HG03565 (cell line): ENCODE measurements at regions not wholly inside any gene's neighbourhood (a gene's known extent, or its start where the extent isn't known, plus 50 kb on each side); places are given as distances from the start of the nearest gene placed in this dataset.
"Not testable (repeated sequence)": the region's sequence is repeated elsewhere in the genome, so short reads cannot be mapped to it uniquely, and the experiment has no call there.

Experiments
- ATAC-seq: cut with Tn5 transposase; IDR thresholded peaks from one replicate; pipeline ENCODE4 v1.9.1; 2021; ENCODE audit warnings: mild to moderate bottlenecking, moderate library complexity; ENCODE audit not compliant: unreplicated experiment

DNA sequence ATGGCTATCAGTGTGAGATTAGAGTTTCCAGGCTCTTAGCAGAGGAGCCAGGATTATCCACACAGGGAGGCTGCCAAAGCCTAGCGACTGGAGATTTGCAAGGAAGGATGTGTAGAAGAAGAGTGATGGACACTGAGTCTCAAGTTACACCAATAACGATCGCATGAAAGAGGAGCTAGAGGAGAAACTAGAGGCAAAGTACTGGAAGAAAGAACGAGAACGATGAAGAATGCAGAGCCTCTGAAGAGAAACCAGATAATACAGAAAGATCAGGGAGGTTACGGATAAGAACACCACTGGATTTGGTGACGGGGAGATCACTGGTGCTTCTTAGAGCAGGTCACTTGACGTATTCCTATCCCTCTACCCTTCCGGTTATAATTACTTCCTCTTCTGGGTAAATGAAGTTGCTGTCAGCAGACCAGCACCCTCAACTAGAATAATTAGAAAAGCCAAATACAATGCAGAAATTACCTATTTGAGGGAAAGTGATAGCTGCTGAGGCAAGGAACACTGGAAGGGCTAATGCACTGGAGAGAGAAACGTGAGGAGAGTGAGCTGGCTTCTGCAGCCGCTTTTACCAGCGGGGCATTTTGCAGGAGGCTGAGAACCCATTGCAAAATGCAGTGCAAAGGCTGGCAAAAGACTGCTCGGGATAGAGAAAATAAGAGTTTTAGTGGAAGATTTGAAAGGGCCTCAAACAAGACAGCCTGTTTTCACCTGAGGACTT, 93.1 kb upstream of the HIF1A start:
- no peak for ATAC-seq

DNA sequence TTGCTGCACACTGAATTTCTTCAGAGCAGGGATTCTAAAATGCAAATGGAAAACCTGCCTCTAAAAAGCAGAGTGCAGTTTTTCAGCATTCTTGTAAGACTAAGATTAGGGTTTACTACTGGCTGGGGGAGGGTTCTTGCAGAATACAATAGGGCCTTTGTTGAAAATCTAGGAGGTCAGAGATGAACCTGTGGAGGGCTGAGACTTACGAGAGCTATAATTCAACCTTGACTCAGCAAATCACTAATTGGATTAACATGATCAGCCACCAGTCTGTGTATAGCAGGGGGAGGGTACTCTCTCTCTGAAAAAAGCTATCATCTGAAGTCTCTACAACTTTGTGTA, 92.6 kb upstream of the HIF1A start:
- no peak for ATAC-seq

DNA sequence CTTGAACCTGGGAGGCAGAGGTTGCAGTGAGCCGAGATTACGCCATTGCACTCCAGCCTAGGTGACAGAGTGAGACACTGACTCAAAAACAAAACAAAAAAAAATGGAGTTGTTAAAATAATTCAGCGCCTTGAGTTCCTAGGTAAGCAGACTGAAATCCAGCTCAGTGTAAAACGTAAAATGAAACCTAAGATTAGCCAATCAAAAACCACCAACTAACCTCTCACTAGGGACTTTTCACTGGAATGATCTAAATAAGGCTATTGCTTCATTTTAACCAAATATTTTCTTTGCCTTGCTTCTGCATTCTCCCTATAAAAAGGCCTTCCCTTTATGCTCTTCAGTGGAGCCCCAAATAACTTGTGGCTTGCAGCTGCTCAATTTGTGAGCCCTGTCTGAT, 91.6 kb upstream of the HIF1A start:
- ATAC-seq, result no peak

DNA sequence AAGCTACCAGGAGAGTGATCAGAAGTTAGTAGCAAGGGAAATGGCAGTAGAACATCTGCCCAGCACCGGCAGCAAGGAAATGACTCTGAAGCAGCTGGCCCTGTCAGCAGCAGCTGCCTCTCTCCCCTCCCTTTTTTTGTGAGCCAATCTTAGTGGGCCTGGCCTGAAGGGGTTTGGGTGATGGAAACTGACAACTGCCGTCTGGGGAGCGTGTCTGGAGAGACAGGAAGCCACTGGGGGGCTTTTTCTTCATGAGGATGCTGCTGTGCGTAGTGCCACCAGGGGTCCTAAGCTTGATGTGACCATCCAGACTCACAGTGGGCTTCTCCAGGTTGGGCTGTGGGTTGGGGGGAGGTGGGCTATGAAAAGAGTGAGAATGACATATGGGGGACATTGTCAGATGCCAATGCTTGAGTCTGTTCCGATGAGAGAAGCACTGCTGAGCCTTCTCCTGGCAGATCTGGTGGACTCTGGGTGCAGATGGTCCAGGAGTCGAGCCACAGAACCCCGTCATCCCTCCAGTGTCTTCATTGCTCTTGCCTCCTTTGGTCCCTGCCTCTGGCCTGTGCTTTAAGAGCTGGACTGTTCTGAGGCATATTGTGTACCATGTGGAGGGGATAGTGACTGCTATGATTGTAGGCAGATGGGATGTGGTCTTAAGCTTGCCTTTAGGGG, 87.6 kb upstream of the HIF1A start:
- no peak for ATAC-seq

DNA sequence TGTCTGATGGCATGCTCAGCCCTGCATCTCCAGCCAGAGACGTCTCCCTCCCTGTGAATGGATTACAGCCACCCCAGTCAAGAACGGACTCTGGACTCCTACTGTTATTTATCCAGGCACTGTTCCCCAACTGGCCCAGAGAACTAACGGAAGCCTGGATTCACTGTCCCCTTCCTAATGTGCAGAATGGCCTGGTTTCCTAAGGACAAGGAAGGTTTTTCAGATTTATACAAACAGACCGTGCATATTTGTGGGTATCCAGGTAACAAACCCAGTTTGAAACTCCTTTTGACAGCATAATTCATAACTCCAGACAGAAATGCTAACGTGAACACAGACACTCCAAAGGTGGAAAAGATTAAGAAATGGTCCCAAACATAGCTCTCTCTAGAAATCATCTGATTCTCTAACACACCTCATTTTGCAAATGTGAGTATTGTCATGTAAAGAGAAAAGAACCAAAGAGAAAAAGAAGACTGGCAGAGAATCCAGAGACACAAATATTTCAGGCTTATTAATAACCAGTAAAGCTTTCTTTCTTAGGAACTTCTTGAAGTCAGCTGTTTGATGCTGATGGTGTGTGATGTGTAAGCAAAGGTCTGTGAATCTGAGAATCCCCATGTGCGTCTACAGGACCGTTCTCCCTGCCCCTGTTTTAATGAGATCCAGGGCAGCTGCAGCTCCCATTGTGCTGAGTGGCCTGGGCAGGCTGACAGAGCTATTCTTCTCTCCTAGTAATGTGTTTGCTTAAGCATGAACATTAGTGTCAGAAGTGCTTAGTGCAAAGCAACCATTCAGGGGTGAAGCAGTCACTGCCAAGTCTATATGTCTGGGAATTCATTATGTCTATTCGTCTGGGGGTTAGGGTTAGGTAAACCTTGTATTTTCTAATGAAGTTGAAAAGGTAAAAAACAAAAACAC, 86.8 kb upstream of the HIF1A start:
- ATAC-seq, result no peak

DNA sequence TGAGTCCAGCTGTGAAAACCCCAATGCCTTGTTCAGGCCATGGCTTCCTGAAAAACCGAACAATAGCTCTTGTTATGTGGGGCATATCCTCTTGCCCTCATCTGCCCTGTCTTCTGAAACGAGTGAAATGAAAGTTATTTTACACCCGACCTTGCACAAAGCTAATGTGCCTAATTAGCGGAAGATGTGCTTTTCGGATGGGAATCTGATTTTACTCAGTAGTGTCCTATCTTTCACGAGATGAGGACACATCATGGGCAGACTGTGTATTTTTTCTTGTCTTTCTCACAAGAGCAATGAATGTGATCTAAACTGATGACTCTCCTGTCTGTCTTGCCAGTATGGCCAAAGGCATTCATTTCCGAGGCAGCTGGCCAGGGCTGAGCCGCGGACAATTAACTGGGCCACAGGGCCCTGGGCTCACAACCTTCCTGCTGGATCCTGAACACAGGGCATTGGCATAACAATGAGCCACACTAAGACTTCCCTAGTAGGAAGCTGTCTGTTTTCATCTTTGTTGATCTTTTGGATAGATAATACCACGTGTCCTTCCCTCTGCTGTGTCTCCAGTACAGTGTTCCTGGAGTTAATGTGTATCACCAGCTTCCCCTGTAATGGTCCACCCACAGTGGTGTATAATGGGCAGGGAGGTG, 86.0 kb upstream of the HIF1A start:
- ATAC-seq, result no peak

DNA sequence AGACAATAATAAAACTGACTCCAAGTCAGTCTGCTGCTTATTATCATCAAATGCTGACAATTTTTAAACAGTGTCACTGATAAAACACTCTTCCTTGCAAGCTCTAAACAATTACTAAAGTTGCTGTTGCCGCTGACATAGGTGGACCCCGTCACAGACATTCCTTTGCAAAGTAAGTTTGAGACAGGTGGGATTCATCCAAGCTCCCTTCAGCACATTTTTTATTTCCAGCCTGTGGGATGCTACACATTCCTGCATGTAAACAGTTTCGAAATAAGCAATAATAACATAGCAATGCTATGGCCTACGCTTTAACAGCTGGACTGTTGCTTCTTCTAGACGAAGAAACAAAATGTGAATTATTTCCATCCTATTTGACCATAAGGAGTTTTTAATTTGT, 85.4 kb upstream of the HIF1A start:
- no peak for ATAC-seq

DNA sequence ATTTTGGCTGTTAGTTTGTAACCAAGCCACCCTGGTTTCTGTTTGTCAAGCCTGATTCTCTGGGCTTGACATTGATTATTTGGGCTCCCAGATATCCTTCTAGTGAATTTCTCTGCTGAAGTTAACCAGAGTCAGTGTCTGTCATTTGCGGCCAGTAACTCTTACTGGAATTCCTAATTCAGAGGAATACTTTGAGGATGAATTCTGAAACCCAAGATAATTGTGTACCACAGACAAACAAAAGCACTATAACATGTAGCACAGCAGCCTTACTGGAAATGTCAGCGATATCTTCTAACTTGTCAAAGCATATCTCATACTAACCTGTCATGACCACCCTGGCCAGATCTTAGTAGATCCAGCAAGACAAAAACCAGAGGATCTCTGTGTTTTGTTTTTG, 84.4 kb upstream of the HIF1A start:
- no peak for ATAC-seq

DNA sequence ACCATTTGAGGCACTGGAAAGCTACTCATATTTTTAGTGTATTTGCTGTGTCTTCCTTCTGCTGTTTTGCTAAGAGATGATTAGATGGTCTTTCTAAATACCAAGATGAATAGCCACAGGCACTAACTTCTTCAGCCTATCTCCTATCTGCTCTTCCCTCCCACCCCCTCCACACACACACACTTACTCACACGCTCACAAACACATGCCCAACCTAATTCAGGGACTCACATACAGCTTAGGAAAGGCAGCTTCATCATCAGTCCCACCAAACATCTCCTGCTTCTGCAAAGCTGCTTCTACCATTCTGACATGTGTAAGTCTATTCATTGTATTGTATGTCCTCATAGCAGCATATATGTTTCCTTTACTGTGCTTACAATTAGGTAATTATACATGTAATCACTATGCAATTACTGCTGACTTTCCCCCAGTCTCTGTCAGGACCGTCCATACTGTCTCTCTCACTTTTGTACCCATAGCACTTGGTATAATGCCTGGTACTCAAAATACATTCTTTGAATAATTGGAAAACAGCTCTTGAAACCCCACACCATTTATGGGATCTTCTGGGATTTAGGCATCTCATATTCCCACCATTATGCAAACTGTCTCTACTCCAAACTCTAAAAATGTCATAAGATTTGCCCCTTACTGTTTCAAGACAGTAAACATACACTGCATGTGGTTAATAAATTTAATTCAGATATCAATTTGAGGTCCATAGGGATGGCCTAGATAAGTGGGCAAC, 83.3 kb upstream of the HIF1A start:
- ATAC-seq, result no peak

DNA sequence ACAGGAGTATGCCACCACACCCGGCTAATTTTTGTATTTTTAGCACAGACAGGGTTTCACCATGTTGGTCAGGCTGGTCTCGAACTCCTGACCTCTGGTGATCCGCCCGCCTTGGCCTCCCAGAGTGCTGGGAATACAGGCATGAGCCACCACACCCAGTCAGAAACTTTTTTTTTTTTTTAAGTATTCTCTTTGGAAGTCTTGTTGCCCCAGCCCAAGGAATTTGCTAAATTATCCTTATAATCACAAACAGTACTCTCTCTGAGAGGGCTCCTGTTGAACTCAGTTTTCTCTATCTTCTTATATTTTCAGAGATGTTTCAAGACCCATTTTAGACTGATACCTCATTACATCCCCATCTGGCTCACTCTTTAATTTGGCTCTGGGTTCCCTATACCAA, 82.3 kb upstream of the HIF1A start:
- not testable (repeated sequence) for ATAC-seq

DNA sequence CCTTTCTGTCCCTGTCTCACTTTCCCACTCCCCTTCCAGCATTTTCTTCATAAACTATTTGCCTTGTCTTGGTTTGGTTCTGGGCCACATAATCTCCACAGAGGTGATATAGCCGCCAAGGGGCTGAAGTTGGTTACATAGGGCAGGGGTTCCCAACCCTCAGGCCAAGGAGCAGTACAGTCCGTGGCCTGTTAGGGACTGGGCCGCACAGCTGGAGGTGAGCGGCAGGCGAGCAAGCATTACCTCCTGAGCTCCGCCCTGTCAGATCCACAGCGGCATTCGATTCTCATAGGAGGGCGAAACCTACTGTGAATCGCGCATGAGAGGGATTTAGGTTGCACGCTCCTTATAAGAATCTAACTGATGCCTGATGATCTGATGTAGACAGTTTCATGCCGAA, 80.6 kb upstream of the HIF1A start:
- no peak for ATAC-seq

DNA sequence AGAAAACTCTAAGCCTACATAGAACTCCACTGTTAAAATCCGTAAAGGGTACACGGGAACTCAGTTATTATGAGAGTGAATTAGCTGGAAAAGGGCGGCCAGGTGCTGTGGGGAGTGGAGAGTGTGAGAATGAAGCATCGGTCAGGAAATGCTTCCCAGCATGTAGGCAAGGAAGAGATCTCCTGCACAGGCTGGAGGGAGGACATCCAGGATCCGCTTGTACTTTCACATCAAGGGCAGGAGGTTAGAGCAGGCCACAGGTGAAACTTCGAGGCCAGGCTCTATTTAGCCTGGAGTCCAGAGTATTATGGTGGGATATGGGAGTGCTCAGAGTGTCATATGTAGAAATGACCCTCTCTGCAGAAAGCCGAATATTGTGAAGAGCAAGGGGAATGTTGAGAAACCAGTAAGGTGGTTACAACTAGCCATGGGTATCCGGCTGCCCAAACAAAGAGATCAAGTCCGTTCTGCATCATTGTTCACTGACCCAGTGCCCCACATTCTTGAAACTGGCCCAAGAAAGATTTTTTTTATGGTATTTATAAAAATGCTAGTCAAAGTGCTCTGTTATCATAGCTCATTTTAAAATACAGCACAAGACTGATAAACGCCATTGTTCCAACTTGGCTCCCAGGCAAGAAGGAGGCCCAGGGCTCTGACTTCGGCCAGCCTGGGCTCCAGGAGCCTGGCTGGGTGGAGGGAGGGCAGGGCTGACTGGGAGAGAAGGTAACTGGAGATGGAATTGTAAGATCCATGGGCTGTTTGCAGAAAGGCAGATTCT, 79.4 kb upstream of the HIF1A start:
- ATAC-seq, result no peak

DNA sequence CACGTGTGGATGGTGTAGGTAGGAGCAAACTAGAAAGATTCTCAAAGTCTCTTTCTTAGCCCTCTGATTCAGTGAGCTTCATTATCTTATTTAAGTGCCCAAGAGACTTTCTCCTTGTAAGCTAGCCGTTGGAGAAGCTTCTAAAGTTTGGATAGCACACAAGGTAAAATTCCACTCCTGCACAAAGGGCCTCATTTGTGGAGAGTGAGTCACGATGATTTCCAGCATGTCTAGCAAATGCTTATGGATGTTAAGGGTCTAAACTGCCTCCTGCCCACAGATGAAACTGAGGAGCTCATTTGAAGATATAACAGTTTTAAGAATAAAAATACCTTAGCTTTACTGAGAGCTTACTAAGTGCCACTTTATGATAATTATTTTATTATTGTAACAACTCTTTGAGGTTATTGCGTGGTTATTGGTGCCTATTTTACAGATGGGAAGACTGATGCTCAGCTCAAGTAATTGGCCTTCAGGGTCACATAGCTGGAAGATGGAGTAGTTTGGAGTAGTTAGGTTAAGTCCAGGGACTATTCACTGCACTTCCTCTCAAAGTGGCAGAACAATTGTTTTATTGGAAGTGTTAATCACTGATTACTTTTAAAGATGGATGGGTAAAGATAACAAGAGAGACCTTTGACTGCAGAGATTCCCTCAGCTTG, 78.7 kb upstream of the HIF1A start:
- ATAC-seq, result no peak

DNA sequence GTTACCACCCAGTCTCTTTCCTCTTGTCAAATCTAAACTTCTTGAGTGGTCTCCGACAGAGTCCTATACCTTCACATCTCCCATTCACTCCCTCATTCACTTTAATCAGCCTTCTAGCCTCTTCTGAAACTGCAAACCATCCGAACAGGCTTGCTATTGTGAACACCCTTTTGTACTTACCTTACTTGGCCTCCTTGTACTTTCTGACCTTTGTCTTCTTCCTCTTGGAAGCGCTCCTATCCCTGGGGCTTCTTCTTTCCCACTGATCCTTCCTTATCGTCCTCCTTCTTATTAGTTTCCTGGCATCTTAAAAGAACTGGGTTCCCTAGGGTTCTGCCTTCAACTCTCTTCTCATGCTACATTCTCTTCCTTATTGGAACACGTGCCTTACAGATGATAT, 76.9 kb upstream of the HIF1A start:
- no peak for ATAC-seq

DNA sequence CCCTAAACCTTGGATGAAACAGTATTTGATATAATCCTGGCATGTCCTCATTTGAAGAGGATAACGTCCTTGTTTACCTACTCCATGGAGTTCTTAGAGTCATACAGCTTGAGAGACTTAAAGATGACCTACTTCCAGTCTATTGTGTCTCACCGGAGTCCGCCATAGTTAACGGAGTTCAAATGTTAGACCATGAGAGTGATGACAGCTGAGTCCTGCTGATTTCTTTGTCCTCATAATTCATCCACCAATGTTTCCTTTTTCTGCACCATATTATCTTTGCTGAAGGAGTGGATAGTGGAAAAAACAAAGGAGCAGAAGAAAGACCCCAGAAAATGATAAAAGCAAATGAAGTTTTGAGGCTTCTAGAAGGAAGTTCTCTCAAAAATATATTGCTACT, 75.8 kb upstream of the HIF1A start:
- no peak for ATAC-seq

DNA sequence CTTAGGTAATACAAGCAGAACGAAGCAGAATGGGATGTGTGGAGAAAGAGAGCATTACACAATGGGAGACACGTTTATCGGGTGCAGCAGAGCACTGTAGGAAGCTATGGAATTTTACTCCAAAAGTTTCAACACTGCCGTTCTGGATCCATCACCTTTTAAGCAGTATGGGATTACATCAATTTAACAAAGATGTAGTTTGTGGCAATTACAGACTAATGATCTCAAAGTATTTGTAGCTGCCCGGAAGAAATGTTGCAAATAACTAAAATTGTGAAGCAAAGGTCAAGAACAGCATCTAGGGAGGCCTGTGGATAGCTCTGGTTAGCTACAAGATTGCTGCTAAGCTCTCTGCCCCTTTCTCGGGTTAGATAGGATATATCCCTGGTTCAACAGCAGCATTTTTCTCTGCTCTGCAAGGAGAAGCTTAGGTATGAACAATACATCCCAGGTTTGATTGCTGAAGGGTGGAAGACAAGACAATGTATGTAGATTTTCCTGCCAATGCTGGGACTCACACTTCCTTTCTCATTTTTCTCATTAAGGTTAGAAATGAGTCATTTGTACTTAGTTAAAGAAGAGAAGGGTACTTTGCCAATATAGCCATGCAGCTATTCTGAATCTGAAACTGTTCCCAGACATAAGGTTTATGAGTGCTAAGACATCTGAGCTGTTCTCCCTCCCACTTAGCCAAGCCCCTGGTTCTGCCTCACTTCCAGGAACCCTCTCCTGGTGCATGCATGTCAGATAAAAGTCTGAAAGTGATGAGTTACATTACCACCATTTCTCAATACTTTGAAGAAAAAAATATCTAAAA, 75.0 kb upstream of the HIF1A start:
- ATAC-seq, result peak; percentile 72

DNA sequence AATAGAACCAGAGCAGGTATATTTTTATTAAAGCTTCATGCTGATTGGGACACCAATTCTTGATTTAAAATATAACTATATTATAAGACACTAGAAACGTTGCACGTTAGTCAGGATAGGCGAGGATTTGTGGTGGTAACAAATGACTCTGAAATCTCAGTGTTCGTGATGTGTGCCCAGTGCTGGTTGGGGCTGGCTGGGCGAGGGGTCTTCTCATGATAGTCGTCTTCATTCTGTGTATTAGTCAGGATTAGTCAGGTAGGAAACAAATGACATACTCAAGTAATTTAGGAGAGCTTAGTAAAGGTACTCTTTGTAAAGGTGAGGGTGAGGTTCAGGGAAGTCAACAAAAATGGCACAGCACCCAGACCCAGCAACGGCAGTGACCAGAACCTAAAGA, 73.9 kb upstream of the HIF1A start:
- no peak for ATAC-seq

DNA sequence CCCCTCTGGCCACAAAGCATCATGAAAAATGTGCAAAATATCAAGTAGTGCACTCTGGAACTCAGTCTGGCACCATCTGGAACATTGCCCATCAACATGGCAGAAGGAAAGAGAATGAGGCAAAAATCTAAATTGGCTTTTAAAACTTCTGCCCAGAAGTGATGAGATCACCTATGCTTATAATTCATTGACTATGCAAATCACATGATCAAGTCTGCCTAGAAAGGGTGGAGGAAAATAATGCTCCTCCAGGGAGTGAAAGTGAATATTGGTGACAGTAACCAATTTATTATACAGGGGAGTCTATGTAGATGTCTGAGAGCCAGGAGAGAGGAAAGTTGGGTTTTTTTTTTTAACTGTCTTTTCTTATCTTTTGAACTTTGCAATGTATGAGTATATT, 73.3 kb upstream of the HIF1A start:
- ATAC-seq, result no peak

DNA sequence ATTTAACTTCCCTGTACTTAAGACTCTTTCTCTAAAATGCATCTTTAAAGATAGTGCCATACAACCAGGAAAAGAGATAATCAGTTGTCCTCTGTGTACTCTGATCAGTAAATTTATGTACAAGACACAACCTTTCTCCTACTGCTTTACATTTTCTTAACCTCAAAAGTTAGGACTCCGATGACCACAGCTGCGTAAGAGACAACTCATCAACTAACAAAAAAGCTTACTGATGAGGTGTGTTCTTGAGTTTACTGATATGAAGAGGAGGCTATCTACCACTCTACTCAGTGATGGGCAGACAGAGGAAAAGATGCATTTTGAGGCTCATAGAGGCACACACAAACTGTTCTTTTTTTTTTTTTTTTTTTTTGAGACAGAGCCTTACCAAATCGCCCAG, 71.4 kb upstream of the HIF1A start:
- ATAC-seq, result no peak
